ENCODE measurements at regions not wholly inside any gene's neighbourhood (a gene's known extent, or its start where the extent isn't known, plus 50 kb on each side); places are given as distances from the start of the nearest gene placed in this dataset.
"Not testable (repeated sequence)": the region's sequence is repeated elsewhere in the genome, so short reads cannot be mapped to it uniquely, and the experiment has no call there.

- DNase-seq (ENCODE audit: low read depth), result peak; percentile 53
These were observed 93.7 kb downstream of the C9orf152 start for GRCh38 chr9:110114086-110114858.

DNA sequence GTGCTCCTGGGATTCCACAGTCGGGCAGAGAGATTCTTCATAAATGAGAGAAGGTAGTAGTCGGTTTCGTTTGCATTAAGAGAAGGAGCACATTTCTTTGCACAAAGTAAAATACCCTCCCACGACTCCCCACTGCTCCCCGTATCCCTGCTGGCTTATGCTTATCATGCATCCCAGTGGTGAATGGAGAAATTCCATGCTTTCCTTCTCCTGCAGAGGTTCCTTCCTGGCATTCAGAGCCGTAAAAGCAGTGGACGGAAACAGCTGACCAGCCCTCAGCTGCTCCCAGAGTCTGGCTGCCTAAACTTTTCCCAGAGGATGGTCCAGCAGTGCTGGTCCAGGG, 93.1 kb downstream of the C9orf152 start:
- no peak for DNase-seq (ENCODE audit: low read depth)

GRCh38 chr9:110115341-110115820, 92.6 kb downstream of the C9orf152 start:
- no peak for DNase-seq (ENCODE audit: low read depth)

DNA sequence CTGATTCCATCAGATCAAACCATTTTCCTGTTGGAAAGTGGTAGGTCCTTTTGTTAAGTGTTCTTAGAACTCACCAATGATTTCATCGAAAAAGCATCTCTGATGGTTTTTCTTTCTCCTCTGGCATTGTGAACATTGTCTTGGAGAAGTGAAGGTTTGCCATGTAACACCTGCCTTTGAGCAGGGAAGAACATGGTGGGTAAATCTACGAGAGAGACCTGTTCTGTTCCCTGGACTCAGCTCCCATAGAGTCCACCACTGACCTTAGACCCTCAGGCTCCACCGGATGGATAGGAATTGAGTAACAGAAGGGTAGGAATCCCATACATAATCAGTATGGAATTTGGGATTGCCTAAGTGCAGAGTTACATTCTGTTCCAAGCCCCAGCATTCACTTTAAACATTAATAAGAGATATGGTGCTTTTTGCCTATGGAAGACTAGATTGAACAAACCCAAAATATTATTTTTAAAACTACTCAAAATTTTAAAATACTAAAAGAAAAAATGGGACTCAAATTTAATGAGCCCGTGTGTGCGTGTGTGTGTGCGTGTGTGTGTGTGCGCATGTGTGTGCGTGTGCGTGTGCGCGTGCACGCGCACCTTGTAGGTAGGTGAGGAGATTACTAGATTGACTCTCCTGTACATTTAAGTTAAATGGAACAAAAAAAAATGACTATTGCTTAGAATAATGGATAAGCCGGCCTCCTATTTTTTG, 92.0 kb downstream of the C9orf152 start:
- peak; percentile 33 for DNase-seq (ENCODE audit: low read depth)

GRCh38 chr9:110116543-110116885, 91.4 kb downstream of the C9orf152 start:
- DNase-seq (ENCODE audit: low read depth), result peak; percentile 49

DNA sequence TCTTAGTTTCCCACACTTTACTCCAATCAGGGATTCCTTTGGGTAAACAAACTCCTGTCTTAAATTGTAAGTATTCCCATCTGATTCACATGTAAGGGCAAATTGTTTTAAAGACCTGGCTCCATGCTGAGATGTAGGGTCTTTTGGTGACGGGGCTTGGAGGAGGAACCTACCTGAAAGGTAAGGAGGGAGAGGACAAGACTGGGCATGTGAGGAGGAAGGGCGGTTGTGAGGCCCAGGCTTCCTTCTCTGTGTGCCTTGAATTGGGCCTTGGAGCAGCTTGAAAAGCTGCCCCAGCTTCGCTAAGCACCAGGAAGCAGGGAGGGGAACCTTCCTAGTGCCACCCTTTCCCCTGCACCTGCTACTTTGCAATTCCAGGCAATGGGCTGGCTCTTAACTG, 86.8 kb downstream of the C9orf152 start:
- DNase-seq (ENCODE audit: low read depth), result no peak

- DNase-seq (ENCODE audit: low read depth), result no peak
These were observed 84.4 kb downstream of the C9orf152 start for GRCh38 chr9:110123341-110124095.

GRCh38 chr9:110124439-110124838, 83.5 kb downstream of the C9orf152 start:
- no peak for DNase-seq (ENCODE audit: low read depth)

DNA sequence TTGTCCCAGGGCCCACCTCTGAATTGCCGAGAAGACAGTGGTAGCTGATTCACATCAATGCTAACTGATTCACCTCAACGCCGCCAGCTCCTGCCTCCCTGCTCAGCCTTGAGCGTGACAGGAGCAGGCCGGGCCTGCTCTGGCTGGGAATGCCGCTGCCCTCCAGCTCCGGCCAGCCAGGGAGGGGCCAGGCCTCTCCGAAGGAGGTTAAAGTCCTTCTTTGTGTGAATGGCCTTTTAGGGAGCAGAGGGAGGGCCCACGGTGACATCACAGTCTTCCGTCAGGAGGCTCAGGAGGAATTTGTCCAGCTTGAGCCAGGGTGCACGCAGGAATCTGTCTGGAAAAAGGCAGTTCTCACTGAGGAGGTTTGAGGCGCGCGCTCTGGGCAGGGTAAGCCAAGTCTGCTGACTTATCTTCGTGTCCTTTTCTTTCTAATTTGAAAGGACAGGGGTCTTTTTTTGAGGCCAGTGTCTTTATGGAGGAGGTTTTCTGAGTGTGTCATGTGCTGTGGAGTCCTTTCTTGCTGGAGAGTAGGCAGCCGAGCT, 82.7 kb downstream of the C9orf152 start:
- peak; percentile 87 for DNase-seq (ENCODE audit: low read depth)

DNA sequence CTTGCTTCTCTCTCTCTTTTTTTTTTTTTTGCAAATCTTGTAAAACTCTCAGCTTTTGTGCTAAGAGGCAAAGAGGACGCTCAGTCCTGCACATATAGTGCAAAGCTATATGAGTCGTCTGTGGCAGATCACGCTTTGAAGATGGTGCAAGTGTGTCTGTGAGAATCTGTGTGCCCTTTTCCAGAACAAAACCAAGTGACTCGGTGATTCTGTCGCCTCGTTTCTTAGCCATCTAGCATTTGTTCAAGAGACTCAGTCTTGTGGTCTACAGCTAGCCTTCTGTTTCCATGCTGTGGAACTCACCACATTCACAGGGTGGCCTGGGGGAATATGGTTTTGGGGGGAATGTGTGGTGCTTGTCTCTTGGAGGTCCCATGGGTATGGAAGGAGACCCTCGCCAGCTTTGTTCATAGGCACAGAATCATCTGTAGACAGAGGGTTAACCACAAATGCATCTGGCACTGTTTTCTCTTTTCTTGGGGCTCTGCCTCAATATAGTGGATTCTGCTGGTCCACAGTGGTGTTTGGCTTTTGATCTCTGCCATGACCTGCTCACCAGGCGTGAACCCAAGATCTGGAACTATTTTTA, 82.1 kb downstream of the C9orf152 start:
- no peak for DNase-seq (ENCODE audit: low read depth)

DNA sequence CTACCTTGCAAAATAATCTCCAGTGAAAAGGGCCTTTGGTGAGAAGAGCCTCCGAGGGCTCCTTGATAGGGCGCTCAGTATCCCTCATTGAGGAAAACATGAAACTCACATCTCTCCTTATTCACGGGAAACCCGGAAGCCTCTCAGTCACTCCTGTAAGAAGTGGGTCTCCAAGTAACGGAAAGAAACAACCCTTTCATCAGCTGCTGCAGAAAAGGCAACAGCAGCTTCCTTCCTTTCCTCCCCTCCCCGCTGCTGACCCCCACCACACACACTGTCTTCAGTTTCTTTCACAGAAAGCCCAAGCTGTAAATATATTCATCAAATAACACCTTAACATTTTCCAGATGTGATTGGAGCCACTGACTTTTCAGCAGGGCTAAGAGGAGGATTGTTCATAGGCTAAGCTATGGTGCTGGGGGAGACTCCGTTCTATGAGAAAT, 81.4 kb downstream of the C9orf152 start:
- DNase-seq (ENCODE audit: low read depth), result peak; percentile 36

DNA sequence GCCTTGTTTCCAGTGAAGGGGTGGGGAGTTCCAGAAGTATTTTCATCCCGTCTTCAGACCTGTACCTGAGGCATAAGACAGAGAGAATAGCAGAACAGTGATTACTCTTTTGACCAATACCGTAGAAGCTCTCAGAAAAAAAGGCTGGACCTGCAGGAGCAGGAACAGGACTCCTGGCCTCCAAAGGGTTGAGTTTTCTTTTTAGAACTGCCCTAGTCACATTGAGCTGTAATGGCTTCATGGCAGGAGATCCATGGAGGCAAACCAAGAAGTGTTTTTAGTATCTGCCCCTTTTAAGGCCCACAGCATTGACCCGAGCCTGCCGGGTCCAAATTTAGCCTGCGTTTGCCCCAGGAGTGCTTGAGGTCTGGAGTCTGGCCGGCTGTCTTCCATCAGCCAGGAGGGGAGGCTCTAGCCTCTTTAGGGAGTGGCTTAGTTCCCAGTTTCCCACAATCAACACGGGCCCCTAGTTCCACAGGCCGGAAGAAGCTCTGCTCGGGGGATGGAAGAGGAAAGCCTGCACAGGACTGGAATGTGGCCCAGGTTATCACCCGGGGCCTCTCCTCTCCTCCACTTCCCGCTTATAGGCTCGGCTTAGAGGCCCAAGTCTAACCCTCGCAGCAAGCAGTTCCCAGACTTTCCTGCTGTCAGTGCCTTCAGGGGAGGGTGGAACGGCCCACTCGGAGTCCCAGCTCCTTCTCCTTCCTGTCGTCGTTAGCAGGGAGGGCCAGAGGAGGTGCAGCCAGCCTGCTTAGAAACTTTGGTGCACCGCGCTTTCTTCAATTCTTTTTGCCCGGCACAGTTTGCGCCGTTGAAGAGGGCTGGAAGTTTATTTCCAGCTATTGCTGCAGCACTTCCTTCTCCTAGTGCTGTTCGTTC, 80.7 kb downstream of the C9orf152 start:
- peak; percentile 74 for DNase-seq (ENCODE audit: low read depth)

DNA sequence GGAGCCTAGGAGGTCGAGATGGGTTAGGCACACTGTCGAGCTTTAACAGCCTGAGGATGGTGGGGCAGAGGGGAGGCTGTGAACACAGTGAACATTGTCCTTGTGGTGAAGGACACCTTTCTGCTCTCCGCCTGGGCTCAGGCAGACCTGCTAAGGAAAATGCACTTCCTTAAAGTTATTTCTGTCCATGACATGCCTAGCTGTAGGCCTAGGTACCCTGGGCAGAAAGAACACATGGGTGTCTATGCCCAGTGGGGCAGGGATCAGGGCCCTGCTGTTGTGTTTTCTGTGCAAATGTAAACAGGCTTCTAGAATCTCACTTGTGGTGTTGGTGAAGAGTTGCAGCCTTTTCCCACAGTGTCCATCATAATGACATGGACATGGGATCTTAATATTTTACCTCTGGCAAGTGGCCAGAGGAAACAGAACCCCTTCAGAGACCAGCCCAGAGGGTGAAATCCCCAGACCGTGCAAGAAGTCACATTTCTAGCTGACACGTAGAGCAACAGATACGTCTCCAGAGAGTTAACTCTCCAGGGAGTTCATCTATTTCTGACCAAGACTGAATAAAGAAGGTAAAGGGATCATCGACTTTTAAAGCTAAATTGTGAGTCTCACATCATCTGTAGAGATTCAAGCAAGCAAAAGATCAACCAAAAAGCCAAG, 79.2 kb downstream of the C9orf152 start:
- DNase-seq (ENCODE audit: low read depth), result no peak

DNA sequence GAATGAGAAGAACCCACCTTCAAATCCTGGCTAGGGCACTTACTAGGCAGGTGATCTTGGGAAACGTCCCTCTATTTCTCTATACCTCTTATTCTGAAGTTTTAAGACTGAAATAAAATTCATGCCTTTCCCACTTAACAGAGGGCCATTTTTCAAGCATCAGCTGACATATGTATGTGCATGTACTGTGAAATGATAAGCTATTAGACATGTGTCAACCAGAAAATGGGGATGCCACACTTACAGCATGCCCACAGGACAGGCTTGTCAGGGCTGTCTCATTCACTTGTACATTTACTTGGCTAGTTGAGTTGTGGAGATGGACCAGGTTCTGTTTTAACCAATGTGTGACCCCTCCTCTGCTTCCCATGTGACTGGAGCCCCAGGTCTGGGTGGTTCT, 78.5 kb downstream of the C9orf152 start:
- no peak for DNase-seq (ENCODE audit: low read depth)

DNA sequence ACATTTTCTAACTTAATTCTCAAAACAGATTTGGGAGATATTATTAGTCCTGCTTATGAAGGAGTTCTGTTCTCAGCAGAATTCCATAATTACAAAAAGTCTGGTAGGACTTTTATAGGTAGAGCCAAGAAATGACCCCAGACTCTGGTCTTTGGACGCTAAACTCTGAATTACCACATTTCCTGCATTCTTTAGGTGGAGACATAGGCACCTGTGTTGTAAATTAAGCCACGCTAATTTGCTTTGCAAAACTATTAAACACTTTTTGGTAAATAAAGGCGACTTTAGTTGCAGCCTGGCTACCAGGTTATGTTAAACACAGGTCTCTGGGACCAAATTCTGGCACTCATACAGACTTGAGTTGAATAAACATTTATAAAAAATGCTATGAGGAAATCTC, 77.7 kb downstream of the C9orf152 start:
- no peak for DNase-seq (ENCODE audit: low read depth)

DNA sequence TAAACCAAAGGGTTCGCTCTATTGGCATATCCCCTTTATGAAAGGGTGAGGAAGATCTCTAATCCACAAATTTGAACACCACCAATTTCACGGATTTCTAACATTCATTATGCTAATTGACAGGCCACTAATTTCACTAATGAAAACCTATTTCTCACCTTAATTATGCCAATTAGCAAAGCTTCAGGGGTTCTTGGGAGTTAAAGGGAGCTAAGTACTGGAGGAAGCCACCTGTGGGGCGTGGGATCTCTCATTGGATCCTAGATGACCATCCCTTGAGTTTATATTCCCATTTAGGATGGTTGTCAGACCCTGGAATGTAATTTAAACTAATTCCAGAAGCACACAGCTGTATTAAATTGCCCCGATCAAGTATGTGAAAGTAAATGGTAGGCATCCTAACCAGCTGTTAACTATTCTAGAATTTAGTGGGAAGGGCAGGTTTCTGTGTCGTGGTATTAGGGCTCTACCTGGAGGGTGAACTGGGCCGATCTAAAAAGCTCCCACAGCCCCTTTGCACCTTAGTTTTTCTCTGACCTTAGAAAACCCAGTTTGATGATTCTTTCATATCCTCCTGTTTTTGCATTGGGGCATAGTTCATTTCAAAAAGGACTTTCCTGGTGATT, 77.1 kb downstream of the C9orf152 start:
- no peak for DNase-seq (ENCODE audit: low read depth)

DNA sequence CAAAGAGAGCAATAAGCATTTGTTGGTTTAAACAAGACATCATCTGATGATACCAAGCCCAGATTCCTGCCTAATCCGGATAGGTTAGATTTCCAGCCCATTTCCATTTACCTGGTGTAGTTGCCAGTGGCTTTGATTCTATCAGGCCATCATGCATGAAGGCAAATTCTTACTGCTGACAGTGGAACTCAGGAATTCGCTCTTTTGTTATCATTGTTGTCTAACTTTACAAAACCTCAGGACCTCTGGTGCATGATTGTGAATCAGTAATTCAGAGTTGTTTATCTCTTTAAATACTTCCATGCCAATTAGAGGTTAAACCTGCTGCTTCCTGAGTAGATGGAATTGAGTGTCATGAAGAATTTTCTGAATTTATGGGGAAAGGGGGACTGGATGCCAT, 76.5 kb downstream of the C9orf152 start:
- DNase-seq (ENCODE audit: low read depth), result no peak

- not testable (repeated sequence) for DNase-seq (ENCODE audit: low read depth)
These were observed 75.4 kb downstream of the C9orf152 start for GRCh38 chr9:110132531-110132930.

- DNase-seq (ENCODE audit: low read depth), result no peak
These were observed 74.9 kb downstream of the C9orf152 start for GRCh38 chr9:110133059-110133458.
